Pulmonary artery endothelial cell (primary cell): ENCODE measurements at regions not wholly inside any gene's neighbourhood (a gene's known extent, or its start where the extent isn't known, plus 50 kb on each side); places are given as distances from the start of the nearest gene placed in this dataset.

ENCODE experiments used
- DNase-seq: peaks from one replicate; pipeline ENCODE4 v3.0.0-alpha.2; 2011; ENCODE audit warnings: low read depth, low spot score

GRCh38 chr4:182192511-182193181, 50.6 kb upstream of the TENM3 start:
- DNase-seq, result no peak

GRCh38 chr4:182193311-182193710, 49.9 kb upstream of the TENM3 start:
- no peak for DNase-seq
